GM12878 (cell line): ENCODE measurements at regions not wholly inside any gene's neighbourhood (a gene's known extent, or its start where the extent isn't known, plus 50 kb on each side); places are given as distances from the start of the nearest gene placed in this dataset.
A peak's percentile ranks its signal among the peaks of the same experiment; 100 is the strongest.

Experiments
- ATAC-seq: fragments of 200-7000 bp; cut with Tn5 transposase; 3 replicates; pipeline ENCODE4 v1.9.1; 2020; ENCODE audit warnings: mild to moderate bottlenecking, moderate library complexity
- BruUV-seq: library from RNA; stranded (reverse); fragments of 400-500 nt; replicated peaks from 2 replicates; lab custom pipeline; 2021; lab: Mats Ljungman, UMichigan
- CTCF ChIA-PET: fragments of 300-600 bp; sonication (Branson Sonifier 250); formaldehyde crosslinking; extraction: SDS; loops from one replicate; lab custom pipeline; 2021; ENCODE audit warnings: inconsistent platforms; lab: Yijun Ruan, JAX
- POLR2A ChIA-PET: fragments of 350-600 bp; formaldehyde crosslinking; extraction: SDS; loops from one replicate; lab custom pipeline; 2021; ENCODE audit warnings: inconsistent platforms; lab: Charles Lee
- RAD21 ChIA-PET: fragments of 300-600 bp; sonication (Branson Sonifier 250); formaldehyde crosslinking; loops from one replicate; lab custom pipeline; 2023; ENCODE audit warnings: antibody characterized with exemption; ENCODE audit not compliant: unreplicated experiment; lab: Charles Lee
- SMC1A ChIA-PET: fragments of 300-600 bp; sonication (Branson Sonifier 250); formaldehyde crosslinking; loops from one replicate; lab custom pipeline; 2023; ENCODE audit not compliant: unreplicated experiment, uncharacterized antibody; lab: Charles Lee
- DNase-seq: peaks from one replicate; pipeline ENCODE4 v3.0.0-alpha.2; 2011; ENCODE audit warnings: low read depth, low spot score
- FAIRE-seq: peaks from 3 replicates; lab custom pipeline; 2011; peaks lifted over from hg19 to GRCh38; lab: Jason Lieb, UNC
- H2AFZ ChIP-seq: 2 replicates; pipeline ENCODE4 v1.6.0; 2011; ENCODE audit warnings: low read depth, low read length, control low read depth; ENCODE audit not compliant: control insufficient read depth
- H3K27ac ChIP-seq: 2 replicates; pipeline ENCODE4 v1.5.1; 2011; ENCODE audit warnings: control low read depth; ENCODE audit not compliant: control insufficient read depth, insufficient read depth
- H3K27me3 ChIP-seq, 2 experiments: replicated peaks in 1 of 2; 2 replicates each; pipeline versions ENCODE4 v1.6.0 to v1.6.1; 2011; ENCODE audit warnings: low read length in 1 of 2; ENCODE audit not compliant: control insufficient read depth in 2 of 2, insufficient read depth in 2 of 2
- H3K36me3 ChIP-seq, 2 experiments: 2 replicates each; pipeline ENCODE4 v1.5.1; 2011; ENCODE audit warnings: low read length in 1 of 2; ENCODE audit not compliant: control insufficient read depth in 2 of 2, insufficient read depth in 2 of 2
- H3K4me1 ChIP-seq: 2 replicates; pipeline ENCODE4 v1.6.1; 2011; ENCODE audit warnings: mild to moderate bottlenecking, low read length, moderate library complexity, mixed read lengths; ENCODE audit not compliant: control insufficient read depth, insufficient read depth
- H3K4me2 ChIP-seq: 2 replicates; pipeline ENCODE4 v1.6.0; 2011; ENCODE audit warnings: control low read depth; ENCODE audit not compliant: control insufficient read depth, insufficient read depth
- H3K4me3 ChIP-seq: fragments of 200-600 bp; sonication (generic); 2 replicates; pipeline ENCODE4 v1.5.1; 2016
- H3K79me2 ChIP-seq: 2 replicates; pipeline ENCODE4 v1.6.0; 2011; ENCODE audit warnings: low read length; ENCODE audit not compliant: control insufficient read depth, insufficient read depth
- H3K9ac ChIP-seq: 2 replicates; pipeline ENCODE4 v1.8.0; 2011; ENCODE audit warnings: low read length, control low read depth, mixed read lengths; ENCODE audit not compliant: control insufficient read depth, insufficient read depth
- H3K9me3 ChIP-seq: replicated peaks from 3 replicates; pipeline ENCODE4 v1.5.1; 2011; ENCODE audit warnings: mild to moderate bottlenecking, low read length; ENCODE audit not compliant: control insufficient read depth, insufficient read depth
- H4K20me1 ChIP-seq: 2 replicates; pipeline ENCODE4 v1.6.0; 2011; ENCODE audit not compliant: control insufficient read depth, insufficient read depth
- BHLHE40 ChIP-seq, 2 experiments: fragments of 450-650 bp in 1 of 2; IDR thresholded peaks; 2 replicates each; pipeline ENCODE4 v1.6.1; 2011 to 2017; ENCODE audit warnings: low read depth in 2 of 2, borderline replicate concordance in 1 of 2, improper control_type of control experiment in 1 of 2, low read length in 1 of 2, mild to moderate bottlenecking in 1 of 2
- ESRRA ChIP-seq: IDR thresholded peaks from 2 replicates; pipeline ENCODE4 v1.6.1; 2012; ENCODE audit warnings: mild to moderate bottlenecking, low read length, improper control_type of control experiment
- FOS ChIP-seq: IDR thresholded peaks from 3 replicates; pipeline ENCODE4 v1.6.1; 2011; ENCODE audit warnings: borderline replicate concordance; ENCODE audit not compliant: insufficient read length; ENCODE audit errors: extremely low read depth
- HCFC1 ChIP-seq: fragments of 150-350 bp; IDR thresholded peaks from 2 replicates; pipeline ENCODE4 v1.6.1; 2014; ENCODE audit warnings: low read length
- NFYB ChIP-seq: IDR thresholded peaks from 2 replicates; pipeline ENCODE4 v1.6.1; 2011; ENCODE audit warnings: low read depth, mild to moderate bottlenecking, low read length, improper control_type of control experiment, moderate library complexity; ENCODE audit not compliant: insufficient read depth
- PML ChIP-seq: IDR thresholded peaks from 2 replicates; pipeline ENCODE4 v1.6.1; 2012; ENCODE audit warnings: low read length, inconsistent platforms
- POU2F2 ChIP-seq: IDR thresholded peaks from 3 replicates; pipeline ENCODE4 v1.6.1; 2011; ENCODE audit warnings: low read depth, mild to moderate bottlenecking, low read length, borderline replicate concordance
- RAD21 ChIP-seq: IDR thresholded peaks from 2 replicates; pipeline ENCODE4 v1.6.1; 2011; ENCODE audit warnings: mild to moderate bottlenecking, low read depth, low read length, moderate library complexity; ENCODE audit not compliant: insufficient read depth
- RELA ChIP-seq: fragments of 450-650 bp; IDR thresholded peaks from 2 replicates; pipeline ENCODE4 v1.8.0; 2014; ENCODE audit warnings: borderline replicate concordance; ENCODE audit not compliant: partially characterized antibody
- RUNX3 ChIP-seq: IDR thresholded peaks from 2 replicates; pipeline ENCODE4 v1.6.1; 2012; ENCODE audit warnings: low read length, inconsistent platforms
- SMC3 ChIP-seq: IDR thresholded peaks from 2 replicates; pipeline ENCODE4 v1.6.1; 2011; ENCODE audit warnings: low read length, improper control_type of control experiment, borderline replicate concordance
- SREBF2 ChIP-seq: IDR thresholded peaks from 2 replicates; pipeline ENCODE4 v1.6.1; 2012; ENCODE audit warnings: mild to moderate bottlenecking, low read length
- SRF ChIP-seq, 2 experiments: IDR thresholded peaks; 2 replicates each; pipeline ENCODE4 v1.6.1; 2011; ENCODE audit warnings: low read depth in 2 of 2, low read length in 2 of 2, mild to moderate bottlenecking in 1 of 2, moderate library complexity in 1 of 2
- STAT1 ChIP-seq: fragments of 450-650 bp; conservative IDR thresholded peaks from 2 replicates; pipeline ENCODE4 v1.6.1; 2014; ENCODE audit warnings: antibody characterized with exemption, mild to moderate bottlenecking
- TCF3 ChIP-seq: IDR thresholded peaks from 2 replicates; pipeline ENCODE4 v1.6.1; 2012; ENCODE audit warnings: low read depth, mild to moderate bottlenecking, low read length, borderline replicate concordance; ENCODE audit not compliant: insufficient read depth
- ZBED1 ChIP-seq: IDR thresholded peaks from 2 replicates; pipeline ENCODE4 v1.6.1; 2016; ENCODE audit warnings: borderline replicate concordance
- ZBTB40 ChIP-seq: fragments of 450-650 bp; IDR thresholded peaks from 2 replicates; pipeline ENCODE4 v1.6.1; 2016; ENCODE audit warnings: mild to moderate bottlenecking, moderate library complexity, borderline replicate concordance
- WGBS: methylation state at CpG from one replicate; pipeline ENCODE4 v1.1.6; 2016; ENCODE audit warnings: low lambda C conversion rate; ENCODE audit not compliant: insufficient replicate concordance, insufficient coverage; ENCODE audit errors: missing lambda C conversion rate; 5-methylcytosine and 5-hydroxymethylcytosine counted together
- in situ Hi-C: fragments of 300-500 bp; cut with MboI; formaldehyde crosslinking; loops from 9 replicates; pipeline ENCODE4 v1.14.3; 2018; ENCODE audit warnings: mixed read lengths
- intact Hi-C: fragments of 100-400 bp; cut with micrococcal nuclease; formaldehyde crosslinking; loops from one replicate; pipeline ENCODE4 v1.14.2; 2022; ENCODE audit not compliant: unreplicated experiment
- TF ChIP-seq, protein P1 (sequence below): fragments of 450-650 bp; IDR thresholded peaks from 2 replicates; pipeline ENCODE4 v1.6.1; 2018; ENCODE audit warnings: mild to moderate bottlenecking, low read depth, moderate library complexity; ENCODE audit not compliant: partially characterized antibody

GRCh38 chr1:209207701-209208286, 375.7 kb upstream of the CAMK1G start:
- in situ Hi-C loops = loop anchor here (10.0 kb wide), 1 partner anchor 553 kb away; no protein-coding TSS in a partner anchor
- Histone ChIP-seq H3K9me3 (no peaks in the 10 kb centered on the region), H3K79me2 (no peaks in the 10 kb centered on the region), H3K27me3 (peaks cover 4 to 6% of the 10 kb centered on the region in 2 experiments; a peak in 3 of 4 replicates), H2AFZ (no peak overlapping the region), H3K36me3 (no peaks in the 10 kb centered on the region), H4K20me1 (no peaks in the 10 kb centered on the region), H3K4me1 (no peaks in the 10 kb centered on the region), H3K4me2 (peak overlapping the region; percentile 21; the same call in 1 of the 2 replicates), H3K27ac (no peak overlapping the region), H3K9ac (no peak overlapping the region), H3K4me3 (no peak overlapping the region)
- intact Hi-C loops = loop anchor here (5.0 kb wide), 2 partner anchors 130 to 555 kb away; no protein-coding TSS in a partner anchor
- RAD21 ChIA-PET = interaction anchor here (0.6 to 1.5 kb wide), 6 partner anchors 41 to 558 kb away, joined by 3 to 5 read pairs (median 3); no protein-coding TSS in a partner anchor
- CTCF ChIA-PET = interaction anchor here (0.5 to 1.9 kb wide), 11 partner anchors 14 to 588 kb away, joined by 3 to 9 read pairs (median 4); no protein-coding TSS in a partner anchor
- SMC1A ChIA-PET = interaction anchor here (0.7 to 1.6 kb wide), 4 partner anchors 41 to 252 kb away, joined by 3 to 4 read pairs (median 4); no protein-coding TSS in a partner anchor
- POLR2A ChIA-PET = no interaction called here
- FAIRE-seq (peak; percentile 13), ATAC-seq (peak; percentile 81), DNase-seq (no peak)
- no TSS peak for BruUV-seq
- WGBS = 8% methylated on average over 31 of the region's 31 CpGs
- no peak for TF ChIP-seq ZBED1
- TF ChIP-seq RELA = no peak
- TF ChIP-seq BHLHE40 (IDR thresholded peaks at IDR 0.05; ENCODE audit: borderline replicate concordance in 1 of 2, low read depth in 2 of 2, low read length in 1 of 2) = no peak
- no peak for TF ChIP-seq TCF3
- TF ChIP-seq SRF (IDR thresholded peaks at IDR 0.05; ENCODE audit: low read depth in 2 of 2, low read length in 2 of 2) = no peak
- no peak for TF ChIP-seq NFYB
- no peak for TF ChIP-seq ZBTB40
- no peak for TF ChIP-seq FOS
- no peak for TF ChIP-seq POU2F2
- peak; percentile 84 for TF ChIP-seq RAD21
- TF ChIP-seq HCFC1 = no peak
- no peak for TF ChIP-seq PML
- peak; percentile 26; the same call in 1 of the 2 replicates for TF ChIP-seq RUNX3
- TF ChIP-seq, protein P1, sequence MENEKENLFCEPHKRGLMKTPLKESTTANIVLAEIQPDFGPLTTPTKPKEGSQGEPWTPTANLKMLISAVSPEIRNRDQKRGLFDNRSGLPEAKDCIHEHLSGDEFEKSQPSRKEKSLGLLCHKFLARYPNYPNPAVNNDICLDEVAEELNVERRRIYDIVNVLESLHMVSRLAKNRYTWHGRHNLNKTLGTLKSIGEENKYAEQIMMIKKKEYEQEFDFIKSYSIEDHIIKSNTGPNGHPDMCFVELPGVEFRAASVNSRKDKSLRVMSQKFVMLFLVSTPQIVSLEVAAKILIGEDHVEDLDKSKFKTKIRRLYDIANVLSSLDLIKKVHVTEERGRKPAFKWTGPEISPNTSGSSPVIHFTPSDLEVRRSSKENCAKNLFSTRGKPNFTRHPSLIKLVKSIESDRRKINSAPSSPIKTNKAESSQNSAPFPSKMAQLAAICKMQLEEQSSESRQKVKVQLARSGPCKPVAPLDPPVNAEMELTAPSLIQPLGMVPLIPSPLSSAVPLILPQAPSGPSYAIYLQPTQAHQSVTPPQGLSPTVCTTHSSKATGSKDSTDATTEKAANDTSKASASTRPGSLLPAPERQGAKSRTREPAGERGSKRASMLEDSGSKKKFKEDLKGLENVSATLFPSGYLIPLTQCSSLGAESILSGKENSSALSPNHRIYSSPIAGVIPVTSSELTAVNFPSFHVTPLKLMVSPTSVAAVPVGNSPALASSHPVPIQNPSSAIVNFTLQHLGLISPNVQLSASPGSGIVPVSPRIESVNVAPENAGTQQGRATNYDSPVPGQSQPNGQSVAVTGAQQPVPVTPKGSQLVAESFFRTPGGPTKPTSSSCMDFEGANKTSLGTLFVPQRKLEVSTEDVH = no peak
- no peak for TF ChIP-seq STAT1
- TF ChIP-seq SMC3 = peak; percentile 48; the same call in 1 of the 2 replicates
- no peak for TF ChIP-seq SREBF2
- TF ChIP-seq ESRRA = no peak
